HG03442 (cell line): ENCODE measurements at regions not wholly inside any gene's neighbourhood (a gene's known extent, or its start where the extent isn't known, plus 50 kb on each side); places are given as distances from the start of the nearest gene placed in this dataset.

Experiments used
- ATAC-seq: cut with Tn5 transposase; IDR thresholded peaks from one replicate; pipeline ENCODE4 v1.9.1; 2021; ENCODE audit warnings: mild to moderate bottlenecking, moderate library complexity; ENCODE audit not compliant: unreplicated experiment

DNA sequence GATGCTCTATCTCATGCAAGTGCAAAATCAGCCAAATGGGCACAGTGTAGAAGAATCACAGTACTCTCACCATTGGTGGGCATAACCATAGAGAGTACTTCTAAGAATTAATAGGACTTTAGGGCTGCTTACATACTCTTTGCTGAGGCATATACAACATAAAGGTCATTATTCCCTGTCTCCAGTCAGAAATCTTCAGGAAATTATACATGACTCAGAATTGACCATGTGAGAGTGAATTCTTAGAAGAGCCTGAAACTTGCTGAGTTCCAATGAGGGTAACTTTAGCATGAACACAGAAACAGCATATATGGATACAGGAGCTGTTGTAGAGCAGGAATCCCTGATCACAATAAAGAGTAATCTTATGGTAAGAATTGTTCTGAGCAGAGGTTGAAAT is 498.7 kb downstream of the TENT5A start:
- no peak for ATAC-seq

DNA sequence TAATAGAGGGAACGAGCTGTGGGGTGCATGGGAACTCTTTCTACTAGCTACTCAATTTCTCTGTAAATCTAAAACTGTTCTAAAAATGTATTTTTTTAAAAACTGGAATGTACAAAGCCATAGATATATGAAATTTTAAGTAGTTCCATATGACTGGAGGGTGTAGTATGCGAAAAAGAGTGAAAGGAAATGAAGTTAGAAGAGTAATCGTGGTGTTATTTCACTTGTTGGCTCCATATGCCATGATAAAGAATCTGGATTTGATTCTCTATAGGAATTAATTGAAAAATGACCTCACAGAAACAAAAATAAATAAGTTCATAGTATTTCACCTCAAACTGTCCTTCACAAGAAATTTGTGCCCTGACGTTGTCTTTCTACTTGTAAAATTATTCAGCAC is 500.2 kb downstream of the TENT5A start:
- no peak for ATAC-seq

DNA sequence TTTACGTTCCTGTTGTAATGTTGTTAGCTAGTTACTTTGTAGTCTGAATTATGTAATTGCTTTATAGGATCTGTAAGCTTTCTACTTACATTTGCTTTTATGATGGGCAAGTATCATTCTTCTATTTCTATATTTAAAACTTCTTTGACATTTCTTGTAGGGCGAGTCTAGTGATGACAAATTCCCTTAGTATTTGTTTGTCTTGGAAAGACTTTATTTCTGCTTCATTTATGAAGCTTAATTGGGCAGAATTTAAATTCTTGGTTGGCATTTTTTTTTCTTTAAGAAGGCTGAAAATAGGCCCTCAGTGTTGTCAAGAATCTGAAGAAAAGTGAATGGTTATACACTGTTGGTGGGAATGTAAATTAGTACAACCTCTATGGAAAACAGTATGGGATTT is 506.3 kb downstream of the TENT5A start:
- no peak for ATAC-seq

DNA sequence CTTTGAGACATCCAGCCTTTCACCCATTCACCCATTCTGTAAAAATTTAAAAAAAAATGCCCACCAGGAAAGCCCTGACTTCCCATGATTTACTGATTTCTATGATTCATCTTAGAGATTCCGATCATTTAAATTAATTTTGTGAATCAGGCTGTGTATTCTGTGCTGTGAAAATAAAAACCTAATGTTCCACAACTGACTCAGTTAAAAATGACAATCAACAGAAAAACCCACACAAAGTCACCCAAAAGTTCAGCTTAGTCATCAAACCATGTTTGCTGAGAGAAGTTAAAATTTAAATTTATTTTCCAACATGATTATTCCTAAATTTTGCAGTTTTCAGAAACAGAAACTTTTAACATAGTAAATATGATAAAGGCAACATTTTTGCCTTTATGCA is 509.9 kb downstream of the TENT5A start:
- ATAC-seq, result no peak

DNA sequence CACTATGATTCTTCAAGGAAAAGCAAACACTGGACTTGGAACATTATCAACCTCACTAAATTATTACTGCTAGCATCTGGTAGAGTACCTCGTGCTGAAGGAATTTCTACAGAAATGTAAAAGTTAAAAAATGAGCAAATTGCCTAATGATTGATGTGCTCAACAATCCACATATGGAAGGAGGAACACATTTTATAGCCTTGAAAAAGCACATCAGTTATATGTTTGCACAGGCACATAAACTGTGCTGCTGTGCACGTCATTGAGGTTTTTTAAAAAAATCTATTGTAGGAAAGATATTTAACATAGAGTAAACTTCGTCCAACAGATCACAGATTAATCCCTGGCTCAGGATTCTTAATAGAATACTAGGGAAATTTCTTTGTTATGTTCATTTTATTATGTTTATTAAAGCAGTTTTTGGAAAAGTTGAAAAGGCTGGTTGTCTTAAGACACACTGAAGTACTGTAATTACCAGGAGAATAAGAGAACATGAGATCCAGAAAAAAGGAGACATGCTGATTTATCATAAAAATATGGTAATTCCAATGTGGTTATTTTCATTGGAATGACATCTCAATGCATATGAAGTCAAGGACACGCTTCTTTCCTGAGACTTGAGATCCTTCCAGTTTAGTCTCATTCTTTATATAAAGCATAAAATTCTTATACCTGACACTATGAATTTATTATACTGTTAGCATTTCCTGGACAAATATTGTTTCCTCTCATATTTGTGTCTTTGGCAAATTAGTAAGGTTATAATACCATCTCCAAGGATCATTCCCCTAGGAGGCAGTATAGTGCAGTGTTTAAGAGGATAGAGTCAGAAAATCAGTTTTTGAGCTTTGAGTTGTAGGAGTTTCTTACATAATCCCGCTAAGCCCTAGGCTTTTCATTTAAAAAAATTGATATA is 511.1 kb downstream of the TENT5A start:
- no peak for ATAC-seq

DNA sequence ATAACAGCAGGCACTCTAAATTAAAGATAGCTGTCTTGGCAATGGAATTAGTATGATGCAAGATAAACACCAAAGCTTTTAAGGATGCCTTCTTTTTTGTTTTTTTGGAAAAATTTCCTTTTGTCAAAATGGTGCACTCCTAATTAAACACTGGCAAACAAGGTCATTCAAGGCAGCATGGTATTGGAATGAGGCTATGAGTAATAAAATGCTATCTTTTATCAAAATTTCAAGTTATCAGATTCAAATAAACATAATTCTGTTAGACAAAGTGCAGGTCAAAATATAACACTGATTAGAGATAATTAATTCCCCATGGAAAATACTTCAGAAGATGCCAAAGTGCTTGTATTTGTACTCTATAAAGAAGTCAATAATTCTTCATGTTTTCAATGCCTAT is 514.1 kb downstream of the TENT5A start:
- ATAC-seq, result no peak

DNA sequence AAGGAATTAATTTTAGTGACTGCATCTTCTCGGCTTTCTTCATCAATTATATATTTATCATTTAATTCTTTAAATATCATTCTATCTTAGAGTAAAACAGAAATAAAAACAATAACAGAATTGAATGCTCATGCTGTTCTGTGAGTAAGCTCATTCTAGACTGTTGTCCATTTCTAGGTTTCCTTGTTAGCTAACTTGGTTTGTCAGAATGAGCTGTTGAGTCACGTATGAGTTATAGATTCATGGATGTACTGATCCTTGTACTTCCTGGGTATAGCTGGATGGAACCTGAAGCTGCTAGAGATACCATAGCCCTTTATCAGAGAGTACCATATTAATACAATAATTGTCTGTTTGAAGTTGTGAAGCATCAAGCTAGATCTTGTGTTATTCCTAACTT is 515.3 kb downstream of the TENT5A start:
- ATAC-seq, result no peak

DNA sequence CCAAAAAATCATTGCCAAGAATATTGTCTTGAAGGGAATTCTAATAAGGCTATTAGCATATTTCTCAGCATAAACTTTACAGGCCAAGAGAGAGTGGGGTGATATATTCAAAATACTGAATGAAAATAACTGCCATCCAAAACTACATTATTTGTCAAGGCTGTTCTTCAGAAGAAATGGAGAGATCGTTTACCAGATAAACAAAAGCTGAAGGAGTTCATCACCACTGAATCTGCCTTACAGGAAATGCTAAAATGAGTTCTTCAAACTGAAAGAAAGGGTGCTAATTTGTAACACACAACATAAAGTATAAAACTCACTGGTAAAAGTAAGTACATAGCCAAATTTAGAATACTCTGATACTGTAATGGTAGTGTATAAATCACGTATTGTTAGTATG is 517.0 kb downstream of the TENT5A start:
- ATAC-seq, result no peak

DNA sequence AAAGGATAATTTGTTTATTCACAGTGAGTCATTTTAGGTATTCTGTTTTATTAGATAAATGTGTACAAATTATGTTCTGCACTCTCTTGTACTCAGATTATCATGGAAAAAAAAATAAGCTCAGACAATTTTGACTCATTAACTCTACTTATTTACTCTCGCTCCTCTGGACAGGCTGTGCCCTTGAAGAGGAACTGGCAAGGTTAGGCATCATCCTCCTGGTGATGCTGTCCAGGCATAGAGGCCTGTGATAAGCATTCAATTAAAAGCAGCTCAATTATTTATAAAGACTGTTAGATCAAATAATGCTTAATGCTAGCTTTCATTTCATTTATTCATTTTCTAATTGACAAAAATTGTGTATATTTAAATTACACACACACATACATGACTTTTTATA is 518.5 kb downstream of the TENT5A start:
- no peak for ATAC-seq

DNA sequence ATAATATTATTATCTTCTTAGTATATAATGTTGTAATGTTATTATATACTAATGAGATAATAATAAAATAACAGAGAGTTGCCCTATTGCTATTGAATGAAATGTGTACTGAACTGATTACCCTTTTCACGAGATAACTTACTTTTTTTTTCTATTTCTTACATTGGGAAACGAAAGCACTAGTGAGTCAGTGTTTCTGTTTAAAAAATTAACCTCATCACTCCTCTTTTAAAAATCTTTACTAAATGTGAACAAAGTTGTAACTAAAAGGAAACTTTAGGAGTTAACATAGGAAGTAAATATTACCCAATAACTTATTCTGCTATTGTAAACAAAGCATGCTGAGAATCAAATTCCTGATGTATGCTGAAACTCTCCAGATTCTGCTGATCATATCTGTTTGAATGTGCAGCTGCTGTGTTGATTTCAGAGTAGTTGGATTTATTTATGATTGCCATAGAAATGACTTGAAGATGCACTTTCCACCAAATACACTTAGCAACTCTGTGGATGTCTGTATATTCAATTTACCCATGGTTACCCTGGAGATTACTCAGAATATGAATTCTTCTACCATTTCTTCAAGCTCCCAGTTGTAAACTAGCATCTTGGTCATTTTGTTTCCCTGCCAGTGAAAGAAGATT is 523.4 kb downstream of the TENT5A start:
- no peak for ATAC-seq

DNA sequence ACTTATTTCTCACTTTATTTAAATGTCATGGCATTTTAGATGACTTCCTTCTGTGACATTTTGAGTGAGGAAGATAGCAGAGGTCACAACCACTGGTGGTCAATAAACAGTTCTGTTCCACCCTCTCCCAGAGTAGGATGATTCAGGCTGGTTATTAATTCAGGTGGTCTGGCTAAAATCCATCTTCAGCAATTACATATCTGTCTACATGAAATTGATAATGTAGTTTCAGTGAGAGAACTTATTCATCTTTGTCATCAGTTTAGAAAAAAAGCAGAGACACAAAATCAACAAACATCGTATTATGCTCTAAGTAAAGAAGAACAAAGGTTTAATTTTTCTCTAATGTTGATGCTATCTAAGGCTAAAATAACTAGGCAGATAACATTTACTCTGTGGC is 525.5 kb downstream of the TENT5A start:
- no peak for ATAC-seq

DNA sequence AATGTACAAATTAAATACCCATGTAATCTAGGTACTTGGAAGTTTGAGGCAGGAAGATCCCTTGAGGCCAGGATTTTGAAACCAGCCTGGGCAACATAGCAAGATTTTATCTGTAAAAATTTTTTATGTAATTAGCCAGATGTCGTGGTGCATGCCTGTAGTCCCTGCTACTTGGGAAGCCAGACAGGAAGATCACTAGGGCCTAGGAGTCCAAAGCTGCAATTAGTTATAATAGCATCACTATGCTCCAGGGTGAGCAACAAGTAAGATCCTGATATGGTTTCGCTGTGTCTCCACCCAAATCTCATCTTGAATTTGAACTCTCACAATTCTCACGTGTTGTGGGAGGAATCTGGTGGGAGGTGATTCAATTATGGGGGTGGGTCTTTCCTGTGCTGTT is 535.8 kb downstream of the TENT5A start:
- no peak for ATAC-seq

DNA sequence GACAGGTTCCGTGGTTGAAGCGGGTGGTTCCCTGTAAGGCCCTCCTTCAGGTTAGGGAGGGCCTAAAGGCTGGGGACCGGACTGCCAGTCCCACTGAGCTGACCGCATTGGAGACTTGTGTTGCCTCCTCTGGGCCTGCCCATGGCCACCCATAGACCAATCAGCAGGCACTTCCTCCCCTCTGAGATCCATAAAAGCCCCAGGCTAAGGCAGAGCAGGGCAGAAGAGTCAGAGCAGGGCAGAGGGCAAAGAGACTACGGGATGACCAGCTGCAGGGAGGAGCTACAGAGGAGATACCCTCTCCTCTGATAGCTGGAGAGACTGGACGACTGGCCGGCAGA is 537.4 kb downstream of the TENT5A start:
- ATAC-seq, result no peak

DNA sequence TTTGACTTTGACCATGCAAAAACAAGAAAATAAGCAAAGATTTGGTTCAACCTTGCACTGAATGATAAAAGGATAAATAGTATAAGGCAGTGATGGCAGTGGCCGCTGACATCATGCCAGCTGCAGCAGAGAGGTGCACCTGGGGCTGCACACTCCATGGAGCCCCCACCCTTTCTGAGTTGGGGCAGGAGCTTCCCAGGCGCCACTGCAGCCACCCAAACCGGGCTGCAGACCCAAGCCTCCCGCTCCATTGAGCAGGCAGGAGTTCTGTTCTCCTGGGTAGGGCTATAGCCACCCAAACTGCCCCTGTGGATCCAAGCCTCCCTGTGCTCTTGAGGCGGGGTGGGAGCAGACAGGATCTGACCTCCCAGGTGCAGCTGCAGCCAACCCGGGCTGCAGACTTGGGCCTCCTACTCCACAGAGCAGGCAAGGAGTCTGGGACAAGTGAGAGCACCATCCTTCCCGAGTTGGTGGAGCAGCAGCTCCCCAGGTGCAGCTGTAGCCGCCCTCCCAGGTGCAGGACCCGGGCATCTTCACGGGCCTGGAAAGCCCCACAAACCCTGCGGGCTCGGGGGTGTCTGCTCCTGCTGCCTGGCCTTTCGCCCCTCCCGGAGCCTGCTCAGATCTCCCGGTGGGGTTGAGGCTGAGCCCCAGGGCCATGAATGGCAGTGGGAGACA is 537.9 kb downstream of the TENT5A start:
- ATAC-seq, result no peak

DNA sequence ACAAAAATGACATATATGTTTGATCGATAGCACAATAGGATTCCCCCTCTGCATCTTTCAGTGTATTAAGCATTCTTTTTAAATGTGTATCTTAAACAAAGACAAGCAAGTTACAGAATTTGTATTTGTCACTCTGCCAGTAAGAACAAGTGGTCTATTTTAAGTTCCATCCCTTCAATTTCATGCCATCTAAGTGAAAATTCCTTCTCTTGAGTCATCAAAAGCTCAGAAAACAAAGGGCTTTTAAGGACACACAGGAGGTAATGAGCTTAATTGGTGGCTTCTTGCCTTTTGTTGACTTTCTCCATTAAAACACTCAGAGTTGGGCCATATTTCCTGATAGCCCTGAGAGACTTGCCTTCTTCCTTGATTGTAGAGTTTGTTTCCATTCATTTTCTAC is 547.8 kb downstream of the TENT5A start:
- ATAC-seq, result no peak

DNA sequence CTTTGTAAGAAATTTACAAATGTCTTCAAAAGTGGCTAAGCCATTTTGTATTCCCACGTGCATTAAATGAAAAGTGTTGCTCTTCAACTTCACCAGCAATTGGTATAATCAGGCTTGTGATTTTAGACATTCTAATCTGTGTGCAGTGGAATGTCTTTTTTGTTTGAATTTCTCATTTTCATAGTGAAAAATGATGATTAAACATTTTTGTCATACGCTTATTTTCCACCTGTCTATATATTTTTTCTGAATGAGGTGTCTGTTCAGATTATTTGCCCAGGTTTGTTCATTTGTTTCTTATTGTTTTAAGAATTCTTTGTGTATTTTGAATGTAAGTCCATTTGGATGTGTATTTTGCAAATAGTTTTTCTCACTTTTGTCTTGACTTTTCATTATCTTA is 558.1 kb downstream of the TENT5A start:
- no peak for ATAC-seq

DNA sequence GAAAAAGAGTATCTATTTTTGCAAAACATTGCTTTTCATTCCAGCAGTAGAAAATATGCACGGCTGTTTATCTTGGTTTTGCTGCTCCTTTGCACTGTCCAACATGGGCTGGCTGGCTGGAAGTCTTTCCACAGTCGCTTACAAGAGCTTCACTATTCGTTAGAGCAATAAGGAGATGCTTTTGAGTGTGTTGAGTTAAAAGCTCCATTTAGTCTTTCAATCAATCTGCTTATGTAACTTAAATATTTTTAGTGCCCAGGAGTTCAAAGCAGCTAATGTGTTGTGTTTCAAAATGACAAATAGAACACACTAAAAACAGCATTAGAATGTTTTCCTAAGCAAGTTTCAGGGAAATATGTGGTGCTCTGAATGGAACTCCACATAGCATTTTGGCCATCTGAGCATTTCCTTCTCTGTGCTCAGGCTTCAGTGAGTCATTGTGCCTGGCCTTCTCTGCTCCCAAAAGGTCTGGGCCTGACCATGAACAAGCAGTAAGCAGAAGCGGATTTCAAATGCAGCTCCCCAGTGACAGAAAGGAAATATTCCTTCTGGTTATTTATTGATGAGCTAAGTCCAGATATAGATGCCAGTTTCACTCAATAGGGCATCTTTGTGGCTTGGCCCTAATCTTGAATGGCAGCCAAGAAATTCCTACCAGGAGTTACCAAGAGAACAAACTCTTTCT is 580.3 kb downstream of the TENT5A start:
- no peak for ATAC-seq

DNA sequence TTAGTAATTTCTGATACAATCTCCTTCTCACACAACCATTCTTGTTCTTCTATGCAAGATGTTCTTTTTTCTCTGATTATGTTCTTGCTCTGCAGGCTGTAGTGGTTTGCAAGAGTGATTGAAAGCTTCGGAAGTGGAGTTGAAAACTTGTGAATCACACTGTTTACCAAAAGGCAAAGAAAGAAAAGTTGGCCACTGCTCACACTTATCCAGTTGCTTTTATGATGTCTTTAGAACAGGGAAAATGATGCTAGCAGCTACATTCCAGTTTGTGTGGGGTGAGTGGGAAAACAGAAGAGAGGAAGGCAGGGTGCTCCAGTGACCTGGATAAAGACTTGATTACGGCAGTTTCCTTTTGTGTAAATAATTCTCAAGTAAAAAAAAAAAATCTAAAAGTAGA is 583.3 kb downstream of the TENT5A start:
- ATAC-seq, result no peak

DNA sequence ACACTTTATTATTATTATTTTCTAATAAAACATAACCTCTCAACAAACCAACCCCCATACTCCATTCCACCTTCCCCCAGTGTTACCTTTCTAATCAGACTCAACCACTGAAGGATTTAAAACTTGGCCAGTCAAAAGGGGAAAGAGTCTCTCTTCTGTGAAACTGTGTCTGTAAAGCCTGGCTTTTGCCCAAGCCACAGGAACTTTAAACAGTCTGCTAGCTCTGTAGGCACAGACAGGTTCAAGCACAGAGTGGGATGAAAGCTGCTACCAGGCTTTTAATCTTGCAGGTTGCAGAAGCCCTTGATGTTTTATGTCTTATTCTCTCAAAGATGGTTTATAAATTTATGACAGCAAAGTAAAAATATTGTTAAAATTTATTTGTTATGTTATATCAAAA is 585.7 kb downstream of the TENT5A start:
- ATAC-seq, result no peak

DNA sequence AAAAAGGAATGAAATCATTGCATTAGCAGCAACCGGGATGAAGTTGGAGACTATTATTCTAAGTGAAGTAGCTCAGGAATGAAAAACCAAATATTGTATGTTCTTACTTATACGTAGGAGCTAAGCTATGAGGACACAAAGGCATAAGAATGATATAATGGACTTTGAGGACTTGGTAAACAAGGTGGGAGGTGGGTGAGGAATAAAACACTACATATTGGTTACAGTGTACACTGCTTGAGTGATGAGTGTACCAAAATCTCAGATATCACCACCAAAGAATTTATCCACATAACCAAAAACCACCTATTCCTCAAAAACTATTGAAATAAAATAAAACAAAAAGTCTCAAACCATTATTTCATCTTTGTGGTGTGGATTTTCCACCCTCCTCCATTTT is 593.5 kb downstream of the TENT5A start:
- ATAC-seq, result no peak

DNA sequence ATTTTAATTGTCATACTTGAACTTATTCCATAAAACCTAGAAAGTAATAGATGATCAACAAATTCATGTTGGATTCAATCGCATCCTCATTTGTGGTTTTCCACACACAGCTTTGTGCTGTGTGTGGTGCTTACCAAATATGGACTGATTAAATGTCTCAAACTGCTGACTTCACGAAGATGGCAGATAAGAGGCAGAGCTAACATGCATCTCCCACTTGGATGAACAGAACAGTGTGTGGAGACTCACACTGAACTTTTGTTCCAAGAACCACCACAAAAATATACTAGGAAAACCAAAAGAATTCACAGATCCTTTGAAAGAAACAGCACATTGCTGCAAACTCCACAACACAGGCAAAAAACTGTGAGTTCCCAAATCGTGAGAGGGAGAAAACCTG is 603.7 kb downstream of the TENT5A start:
- ATAC-seq, result no peak

DNA sequence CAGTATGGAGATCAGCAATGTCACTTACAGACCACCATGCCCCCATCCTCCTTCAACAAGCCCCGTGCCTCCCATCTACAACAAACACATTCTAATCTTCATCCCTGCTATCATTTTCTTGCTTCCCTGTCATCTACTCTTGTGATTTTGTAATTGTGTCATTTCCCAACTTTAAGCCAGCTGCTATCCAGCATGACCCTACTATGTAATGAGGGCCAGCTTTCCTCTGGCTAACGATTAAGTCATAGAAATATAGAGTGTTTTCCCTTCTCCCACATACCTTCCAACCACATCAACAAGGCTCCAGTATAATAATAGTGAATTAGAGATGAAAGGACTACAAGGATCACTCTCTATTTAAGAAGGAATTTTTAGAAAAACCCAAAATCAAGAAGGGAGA is 607.0 kb downstream of the TENT5A start:
- ATAC-seq, result no peak
